ENCODE measurements at regions not wholly inside any gene's neighbourhood (a gene's known extent, or its start where the extent isn't known, plus 50 kb on each side); places are given as distances from the start of the nearest gene placed in this dataset.

- intact Hi-C loops (cut with DNase I) = no loop called here
- no peak for DNase-seq (ENCODE audit: low spot score)
Observed at GRCh38 chr2:106975641-106976040, 89.7 kb upstream of the ST6GAL2 start.

DNA sequence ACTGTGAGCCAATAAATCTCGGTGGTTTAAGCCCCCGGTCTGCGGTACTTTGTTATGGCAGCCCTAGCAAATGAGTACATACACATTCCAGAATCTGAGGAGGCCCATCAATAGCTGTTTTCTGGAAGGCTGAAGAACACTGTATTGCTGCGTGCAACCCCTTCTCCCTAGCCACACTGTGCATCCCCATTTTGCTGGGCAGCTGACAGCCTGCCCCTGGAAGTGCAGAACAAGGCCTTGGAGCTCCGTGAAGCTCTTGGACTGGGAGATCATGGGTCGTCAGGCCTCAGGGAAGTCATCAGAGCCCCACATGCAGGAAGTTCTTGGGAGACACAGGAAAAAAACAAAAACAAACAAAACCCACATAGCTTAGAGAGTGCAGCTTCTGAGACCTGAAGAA, 90.6 kb upstream of the ST6GAL2 start:
- intact Hi-C loops (cut with DNase I) = no loop called here
- DNase-seq (ENCODE audit: low spot score) = no peak

DNA sequence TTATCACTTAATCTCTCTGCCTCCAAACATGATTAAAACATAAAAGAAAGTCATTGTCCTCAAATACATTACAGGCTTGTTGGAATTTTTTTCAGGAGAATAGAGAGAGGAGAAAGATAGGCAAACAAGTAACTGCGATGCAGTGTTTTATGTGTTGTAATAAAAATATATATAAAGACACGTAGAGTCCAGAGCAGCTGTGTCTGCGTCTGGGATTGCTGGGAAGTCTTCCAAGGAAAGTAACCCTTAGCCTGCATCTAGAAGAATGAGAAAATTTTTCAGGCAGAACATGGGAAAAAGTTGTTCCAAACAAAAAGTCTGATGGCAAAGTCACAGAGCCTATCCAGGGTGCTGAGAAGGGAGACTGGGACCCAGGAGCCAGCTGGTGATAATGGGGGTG, 91.8 kb upstream of the ST6GAL2 start:
- DNase-seq (ENCODE audit: low spot score) = no peak
- intact Hi-C loops (cut with DNase I) = no loop called here

- intact Hi-C loops (cut with DNase I) = no loop called here
- no peak for DNase-seq (ENCODE audit: low spot score)
Observed at GRCh38 chr2:106978647-106979046, 92.7 kb upstream of the ST6GAL2 start.

- no peak for DNase-seq (ENCODE audit: low spot score)
- intact Hi-C loops (cut with DNase I) = no loop called here
Observed at GRCh38 chr2:106981491-106981890, 95.5 kb upstream of the ST6GAL2 start.

DNA sequence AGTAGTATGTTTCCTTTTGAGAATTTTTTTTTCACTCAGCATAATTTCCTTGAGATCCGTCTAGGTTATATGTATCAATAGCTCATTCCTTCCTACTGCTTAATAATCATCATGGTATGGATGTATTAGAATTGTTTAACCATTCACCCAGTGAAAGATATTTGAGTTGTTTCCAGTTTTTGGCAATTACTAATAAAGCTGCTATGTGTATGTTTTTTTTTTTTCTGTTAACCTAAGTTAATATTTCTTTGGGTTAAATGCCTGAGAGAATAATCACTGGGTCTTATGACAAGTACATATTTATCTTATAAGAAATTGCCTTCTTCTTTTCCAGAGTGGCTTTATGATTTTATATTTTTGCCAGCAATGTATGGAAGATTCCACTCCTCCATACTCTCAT, 96.4 kb upstream of the ST6GAL2 start:
- intact Hi-C loops (cut with DNase I) = no loop called here
- no peak for DNase-seq (ENCODE audit: low spot score)

DNA sequence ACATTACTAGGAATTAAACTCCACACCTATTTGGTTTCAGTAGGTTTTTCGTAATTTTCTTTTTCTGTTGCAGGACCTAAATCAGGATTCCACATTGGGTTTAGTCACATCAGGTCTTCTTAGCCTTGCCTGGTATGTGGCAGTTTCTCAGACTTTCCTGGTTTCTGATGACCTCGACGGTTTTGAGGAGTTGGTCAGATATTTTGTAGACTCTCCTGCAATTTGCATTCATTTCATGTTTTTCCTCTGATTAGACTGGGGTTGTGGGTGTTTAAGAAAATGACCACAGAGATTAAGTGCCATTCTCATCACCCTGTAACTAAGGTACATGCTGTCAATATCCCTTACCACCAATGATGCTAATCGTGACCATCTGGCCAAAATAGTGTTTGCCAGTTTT, 97.3 kb upstream of the ST6GAL2 start:
- intact Hi-C loops (cut with DNase I) = no loop called here
- DNase-seq (ENCODE audit: low spot score) = no peak

- no peak for DNase-seq (ENCODE audit: low spot score)
- intact Hi-C loops (cut with DNase I) = no loop called here
Observed at GRCh38 chr2:106988361-106988760, 102.4 kb upstream of the ST6GAL2 start.

DNA sequence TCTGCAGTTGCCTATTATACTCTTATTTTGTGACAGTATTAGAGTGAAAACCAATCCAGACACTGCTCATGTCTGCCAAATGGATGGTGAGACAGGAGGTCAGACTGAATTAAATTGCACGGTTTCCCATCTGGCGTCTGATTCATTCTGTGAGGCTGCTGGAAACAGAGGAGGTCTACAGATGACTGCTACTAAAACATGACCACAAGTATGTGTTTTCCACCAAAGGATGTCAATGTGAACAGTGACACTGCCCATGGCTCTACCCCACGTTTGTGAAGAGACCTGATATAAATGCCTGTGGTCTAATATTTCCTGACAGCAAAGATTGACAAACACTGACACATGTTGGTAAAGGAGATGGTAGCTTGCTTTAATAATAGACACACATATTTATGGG, 104.3 kb upstream of the ST6GAL2 start:
- no peak for DNase-seq (ENCODE audit: low spot score)
- intact Hi-C loops (cut with DNase I) = no loop called here

GRCh38 chr2:106991866-106992265, 105.9 kb upstream of the ST6GAL2 start:
- no peak for DNase-seq (ENCODE audit: low spot score)
- intact Hi-C loops (cut with DNase I) = no loop called here

DNA sequence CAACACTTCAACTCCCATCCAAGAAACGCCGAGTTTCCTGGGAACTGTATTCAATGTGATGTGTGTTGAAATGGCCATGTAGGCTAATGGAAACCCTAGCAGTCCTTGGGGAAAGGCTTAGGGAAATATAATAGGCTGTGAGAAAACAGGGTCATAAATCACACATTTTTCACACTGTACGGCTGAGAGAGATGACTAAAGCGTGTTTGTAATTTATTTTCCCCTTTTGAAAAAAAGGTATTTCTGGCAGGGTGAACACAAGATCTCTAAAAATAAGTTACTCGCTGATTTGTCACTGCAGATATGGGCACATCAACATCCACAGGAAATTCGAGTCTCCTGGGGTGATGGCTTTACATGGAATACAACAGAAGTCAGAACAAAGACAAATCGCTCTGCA, 109.6 kb upstream of the ST6GAL2 start:
- intact Hi-C loops (cut with DNase I) = no loop called here
- no peak for DNase-seq (ENCODE audit: low spot score)

DNA sequence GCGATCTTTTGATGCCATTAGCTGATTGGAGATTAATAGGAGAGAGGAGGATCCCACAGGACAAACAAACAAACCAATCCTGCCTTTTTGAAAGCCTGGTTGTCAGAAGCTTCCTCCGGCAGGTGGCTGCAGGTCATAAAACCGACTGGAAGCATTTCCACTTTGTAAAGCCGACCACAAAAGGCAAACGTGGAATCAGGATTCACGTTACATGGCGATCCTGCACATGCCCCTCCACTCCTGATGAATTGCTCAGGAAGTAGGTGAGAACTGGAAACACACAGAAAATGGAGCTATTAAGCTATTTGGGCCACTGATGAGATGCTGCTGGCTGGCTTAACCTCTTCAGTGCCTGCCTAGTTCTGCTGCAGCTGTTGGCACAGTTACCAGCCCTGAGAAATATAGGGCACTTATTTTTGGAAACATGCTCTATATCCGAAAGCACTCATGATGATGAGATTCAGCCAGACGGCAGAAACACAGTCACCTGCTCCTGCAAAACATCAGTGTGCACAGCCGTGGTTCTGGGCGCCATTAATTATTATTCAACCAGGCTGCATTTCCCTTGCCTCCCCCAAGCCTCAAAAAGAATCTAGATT, 110.3 kb upstream of the ST6GAL2 start:
- intact Hi-C loops (cut with DNase I) = no loop called here
- no peak for DNase-seq (ENCODE audit: low spot score)

DNA sequence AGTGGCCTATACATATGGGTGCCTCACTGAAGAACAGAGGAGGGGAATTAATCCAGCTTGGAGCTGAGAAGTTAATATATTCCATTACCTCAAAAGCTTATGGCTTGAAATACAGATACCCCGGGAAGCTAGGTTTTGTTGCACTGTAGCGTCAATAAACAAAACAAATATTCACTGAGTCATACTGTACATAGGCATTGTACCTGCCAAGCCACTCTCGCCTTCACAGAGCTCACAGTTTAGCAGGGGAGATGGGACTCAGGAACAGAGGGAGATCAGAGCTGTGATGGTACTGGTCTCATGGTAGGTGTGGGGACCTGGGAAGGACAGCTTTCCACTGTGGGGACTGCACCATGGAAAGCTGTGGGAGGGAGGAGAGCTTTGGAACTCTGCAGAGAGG, 111.2 kb upstream of the ST6GAL2 start:
- no peak for DNase-seq (ENCODE audit: low spot score)
- intact Hi-C loops (cut with DNase I) = no loop called here

DNA sequence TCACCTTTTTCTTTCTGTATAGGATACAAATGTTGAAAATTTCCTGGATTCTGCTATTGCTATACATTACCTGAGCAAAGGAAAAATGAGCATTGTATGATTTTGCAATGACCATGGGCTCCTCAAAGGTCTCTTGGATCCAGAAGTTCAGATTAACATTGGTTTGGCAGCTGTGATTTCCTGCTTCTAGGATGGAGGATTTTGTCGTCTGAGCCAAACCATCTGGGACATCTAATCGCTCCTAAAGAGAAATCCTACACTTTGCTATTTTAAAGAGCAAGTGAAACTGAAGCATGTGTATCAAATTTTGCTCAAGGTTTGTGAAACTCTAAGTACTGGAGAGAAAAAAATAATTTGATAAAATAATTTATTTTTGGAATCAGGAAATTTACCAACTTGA, 115.1 kb upstream of the ST6GAL2 start:
- intact Hi-C loops (cut with DNase I) = no loop called here
- DNase-seq (ENCODE audit: low spot score) = no peak

- intact Hi-C loops (cut with DNase I) = no loop called here
- no peak for DNase-seq (ENCODE audit: low spot score)
Observed at GRCh38 chr2:107001551-107001950, 115.6 kb upstream of the ST6GAL2 start.

- DNase-seq (ENCODE audit: low spot score) = no peak
- intact Hi-C loops (cut with DNase I) = no loop called here
Observed at GRCh38 chr2:107001964-107002696, 116.2 kb upstream of the ST6GAL2 start.

- DNase-seq (ENCODE audit: low spot score) = no peak
- intact Hi-C loops (cut with DNase I) = no loop called here
Observed at GRCh38 chr2:107002735-107003134, 116.8 kb upstream of the ST6GAL2 start.

GRCh38 chr2:107005853-107006252, 119.9 kb upstream of the ST6GAL2 start:
- intact Hi-C loops (cut with DNase I) = no loop called here
- DNase-seq (ENCODE audit: low spot score) = no peak

GRCh38 chr2:107006836-107007235, 120.9 kb upstream of the ST6GAL2 start:
- intact Hi-C loops (cut with DNase I) = no loop called here
- DNase-seq (ENCODE audit: low spot score) = no peak

GRCh38 chr2:107007927-107008326, 122.0 kb upstream of the ST6GAL2 start:
- DNase-seq (ENCODE audit: low spot score) = no peak
- intact Hi-C loops (cut with DNase I) = no loop called here

- no peak for DNase-seq (ENCODE audit: low spot score)
- intact Hi-C loops (cut with DNase I) = no loop called here
Observed at GRCh38 chr2:107008843-107009242, 122.9 kb upstream of the ST6GAL2 start.

GRCh38 chr2:107009275-107009674, 123.3 kb upstream of the ST6GAL2 start:
- intact Hi-C loops (cut with DNase I) = no loop called here
- DNase-seq (ENCODE audit: low spot score) = no peak

Measured in cardiac septum (tissue), 1 donor.